ENCODE measurements at regions not wholly inside any gene's neighbourhood (a gene's known extent, or its start where the extent isn't known, plus 50 kb on each side); places are given as distances from the start of the nearest gene placed in this dataset.
A peak's percentile ranks its signal among the peaks of the same experiment; 100 is the strongest.

- DNase-seq (ENCODE audit: low read depth): no peak
- TF ChIP-seq, protein P1, sequence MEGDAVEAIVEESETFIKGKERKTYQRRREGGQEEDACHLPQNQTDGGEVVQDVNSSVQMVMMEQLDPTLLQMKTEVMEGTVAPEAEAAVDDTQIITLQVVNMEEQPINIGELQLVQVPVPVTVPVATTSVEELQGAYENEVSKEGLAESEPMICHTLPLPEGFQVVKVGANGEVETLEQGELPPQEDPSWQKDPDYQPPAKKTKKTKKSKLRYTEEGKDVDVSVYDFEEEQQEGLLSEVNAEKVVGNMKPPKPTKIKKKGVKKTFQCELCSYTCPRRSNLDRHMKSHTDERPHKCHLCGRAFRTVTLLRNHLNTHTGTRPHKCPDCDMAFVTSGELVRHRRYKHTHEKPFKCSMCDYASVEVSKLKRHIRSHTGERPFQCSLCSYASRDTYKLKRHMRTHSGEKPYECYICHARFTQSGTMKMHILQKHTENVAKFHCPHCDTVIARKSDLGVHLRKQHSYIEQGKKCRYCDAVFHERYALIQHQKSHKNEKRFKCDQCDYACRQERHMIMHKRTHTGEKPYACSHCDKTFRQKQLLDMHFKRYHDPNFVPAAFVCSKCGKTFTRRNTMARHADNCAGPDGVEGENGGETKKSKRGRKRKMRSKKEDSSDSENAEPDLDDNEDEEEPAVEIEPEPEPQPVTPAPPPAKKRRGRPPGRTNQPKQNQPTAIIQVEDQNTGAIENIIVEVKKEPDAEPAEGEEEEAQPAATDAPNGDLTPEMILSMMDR (IDR thresholded peaks at IDR 0.05; ENCODE audit: low read length, missing control alignments): no peak
- H3K4me3 ChIP-seq (replicated peaks; ENCODE audit: low read depth, low read length): no peak overlapping the region
These were observed 173.7 kb downstream of the IRS1 start for GRCh38 chr2:226625946-226626345.

DNA sequence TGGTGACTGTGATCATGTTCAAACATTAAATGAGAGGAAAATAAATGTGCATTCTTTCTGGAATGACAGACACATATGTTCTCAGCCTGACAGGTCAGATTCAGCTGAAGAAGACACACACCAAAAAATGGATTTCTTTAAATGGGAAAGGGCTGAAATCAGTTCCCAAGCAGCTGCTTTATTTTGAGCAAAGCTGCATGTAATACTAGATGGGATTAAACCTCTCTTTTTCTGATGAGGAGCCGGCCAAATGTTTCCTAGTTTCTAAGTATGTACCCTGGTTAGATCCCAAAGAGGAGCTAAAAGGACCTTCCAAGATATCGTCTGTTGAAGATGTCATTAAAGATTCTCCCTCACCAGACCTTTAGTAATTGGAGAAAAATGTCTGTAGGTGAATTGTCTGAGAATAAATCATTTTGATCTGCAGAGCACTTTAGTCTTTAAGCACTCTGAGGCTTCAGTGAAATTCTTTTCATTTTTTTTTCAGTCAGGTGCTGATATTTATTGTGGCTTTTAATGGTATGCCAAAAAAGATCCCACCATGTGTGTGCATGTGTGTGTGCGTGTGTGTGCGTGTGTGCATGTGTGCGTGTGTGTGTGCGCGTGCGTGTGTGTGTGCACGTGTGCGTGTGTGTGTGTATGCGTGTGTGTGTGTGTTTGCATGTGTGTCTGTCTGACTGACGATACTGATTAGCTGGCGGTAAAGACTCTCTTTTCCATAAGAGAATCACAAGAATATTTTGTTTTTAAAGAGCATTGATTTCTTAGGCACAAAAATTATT is 175.8 kb downstream of the IRS1 start:
- TF ChIP-seq, protein P1 (IDR thresholded peaks at IDR 0.05; ENCODE audit: low read length, missing control alignments): no peak
- no peak for DNase-seq (ENCODE audit: low read depth)
- H3K4me3 ChIP-seq (replicated peaks; ENCODE audit: low read depth, low read length): no peak overlapping the region

- no peak overlapping the region for H3K4me3 ChIP-seq (replicated peaks; ENCODE audit: low read depth, low read length)
- no peak for DNase-seq (ENCODE audit: low read depth)
- TF ChIP-seq, protein P1 (IDR thresholded peaks at IDR 0.05; ENCODE audit: low read length, missing control alignments): peak; percentile 20
These were observed 177.1 kb downstream of the IRS1 start for GRCh38 chr2:226622484-226622883.

DNA sequence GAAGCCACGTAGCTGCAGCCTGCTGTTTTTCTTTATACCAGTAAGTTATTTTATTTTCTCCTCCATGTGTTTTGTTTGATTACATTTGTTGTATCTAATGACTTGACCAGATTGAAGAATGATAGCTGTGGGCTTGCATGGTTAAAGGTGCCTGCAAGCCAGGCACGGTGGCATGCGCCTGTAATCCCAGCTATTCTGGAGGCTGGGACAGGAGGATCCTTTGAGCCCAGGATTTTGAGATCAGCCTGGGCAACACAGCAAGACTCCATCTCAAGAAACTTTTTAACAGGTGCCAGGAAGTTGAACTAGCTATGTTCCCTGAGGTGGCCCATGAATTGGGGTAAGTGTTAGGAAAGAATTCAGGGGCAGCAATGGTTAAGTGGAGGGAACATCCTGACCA is 179.4 kb downstream of the IRS1 start:
- H3K4me3 ChIP-seq (replicated peaks; ENCODE audit: low read depth, low read length): no peak overlapping the region
- no peak for DNase-seq (ENCODE audit: low read depth)
- TF ChIP-seq, protein P1 (IDR thresholded peaks at IDR 0.05; ENCODE audit: low read length, missing control alignments): no peak

DNA sequence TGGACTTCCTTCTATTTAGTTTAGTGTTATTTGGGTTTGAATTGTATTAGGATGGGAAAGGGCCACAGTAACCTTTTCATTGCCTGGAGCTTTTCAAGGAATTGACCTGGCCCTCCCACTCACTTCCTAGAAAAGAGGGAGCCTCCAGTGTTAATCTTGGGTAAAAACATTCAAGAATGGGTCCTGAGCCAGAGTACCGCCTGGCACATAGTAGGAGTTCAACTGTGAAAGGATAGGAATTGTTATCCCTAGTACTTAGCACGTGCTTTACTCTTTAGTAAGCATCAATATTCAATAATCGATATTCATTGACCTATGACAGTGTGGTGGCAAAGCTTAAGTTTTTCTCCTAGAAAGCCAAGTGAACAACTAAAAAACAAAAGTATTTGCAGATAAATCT is 179.9 kb downstream of the IRS1 start:
- H3K4me3 ChIP-seq (replicated peaks; ENCODE audit: low read depth, low read length): no peak overlapping the region
- TF ChIP-seq, protein P1 (IDR thresholded peaks at IDR 0.05; ENCODE audit: low read length, missing control alignments): no peak
- DNase-seq (ENCODE audit: low read depth): no peak

DNA sequence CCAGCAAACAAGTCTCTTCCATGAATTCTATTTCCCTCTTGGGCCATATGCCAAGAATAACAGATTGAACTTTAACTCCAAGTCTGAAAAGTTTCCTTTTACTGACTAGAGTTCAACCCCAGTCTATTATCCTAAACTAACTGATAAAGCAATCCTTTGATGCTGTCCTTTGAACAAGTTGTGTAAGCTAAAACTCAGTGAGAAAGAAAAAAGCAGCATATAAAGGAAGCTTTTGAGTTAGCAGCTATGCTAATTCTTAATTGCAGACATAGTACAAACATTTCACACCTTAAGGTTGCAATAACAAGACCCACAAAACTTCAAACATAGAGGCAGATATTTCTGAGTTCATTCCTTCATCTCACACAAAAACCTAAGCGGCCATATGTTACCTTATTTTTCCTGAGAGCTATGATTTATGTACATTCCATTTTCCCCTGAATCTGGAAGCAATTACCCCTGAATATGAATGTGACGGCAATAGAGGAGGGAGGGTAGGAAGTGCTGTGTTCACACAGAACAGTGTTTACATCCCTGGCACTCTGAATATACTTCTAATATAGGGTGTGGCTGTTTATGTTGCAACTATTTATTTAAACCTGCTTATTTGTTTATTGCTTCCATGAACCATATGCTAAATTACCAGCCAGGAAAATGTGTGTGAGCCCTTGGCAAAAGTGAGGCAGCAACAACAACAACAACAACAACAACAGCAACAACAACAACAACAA is 180.6 kb downstream of the IRS1 start:
- DNase-seq (ENCODE audit: low read depth): peak; percentile 61
- TF ChIP-seq, protein P1 (IDR thresholded peaks at IDR 0.05; ENCODE audit: low read length, missing control alignments): no peak
- H3K4me3 ChIP-seq (replicated peaks; ENCODE audit: low read depth, low read length): no peak overlapping the region

Measured in fibroblast of pulmonary artery (primary cell).